GM23248 (cell line): ENCODE measurements at regions not wholly inside any gene's neighbourhood (a gene's known extent, or its start where the extent isn't known, plus 50 kb on each side); places are given as distances from the start of the nearest gene placed in this dataset.

Experiments used
- EZH2 ChIP-seq: fragments of 200-600 bp; sonication (generic); IDR thresholded peaks from 2 replicates; pipeline ENCODE4 v1.6.1; 2018; ENCODE audit warnings: antibody characterized with exemption, mild to moderate bottlenecking; ENCODE audit not compliant: insufficient read depth, poor library complexity, severe bottlenecking
- EZH2phosphoT487 ChIP-seq: fragments of 200-600 bp; sonication (generic); IDR thresholded peaks from 2 replicates; pipeline ENCODE4 v1.6.1; 2018; ENCODE audit warnings: antibody characterized with exemption, moderate library complexity, mild to moderate bottlenecking, low read depth; ENCODE audit not compliant: insufficient read depth

GRCh38 chr11:80309301-80309700 is 868.5 kb upstream of the TENM4 start:
- no peak for TF ChIP-seq EZH2phosphoT487
- TF ChIP-seq EZH2 = no peak
